ENCODE measurements at regions not wholly inside any gene's neighbourhood (a gene's known extent, or its start where the extent isn't known, plus 50 kb on each side); places are given as distances from the start of the nearest gene placed in this dataset.

GRCh38 chr17:54063639-54064038, 240.9 kb downstream of the KIF2B start:
- TF ChIP-seq GATA2 (IDR thresholded peaks at IDR 0.05; ENCODE audit: low read depth, low read length) (no peak), GATA3 (IDR thresholded peaks at IDR 0.05; ENCODE audit: low read depth, low read length) (no peak)

- TF ChIP-seq GATA2 (IDR thresholded peaks at IDR 0.05; ENCODE audit: low read depth, low read length) (no peak), GATA3 (IDR thresholded peaks at IDR 0.05; ENCODE audit: low read depth, low read length) (no peak)
These were observed 262.3 kb downstream of the KIF2B start for GRCh38 chr17:54085020-54085419.

GRCh38 chr17:54085934-54086333, 263.2 kb downstream of the KIF2B start:
- TF ChIP-seq GATA2 (IDR thresholded peaks at IDR 0.05; ENCODE audit: low read depth, low read length), result no peak
- TF ChIP-seq GATA3 (IDR thresholded peaks at IDR 0.05; ENCODE audit: low read depth, low read length), result no peak

GRCh38 chr17:54096216-54096615, 273.5 kb downstream of the KIF2B start:
- TF ChIP-seq GATA3 (IDR thresholded peaks at IDR 0.05; ENCODE audit: low read depth, low read length), result no peak
- no peak for TF ChIP-seq GATA2 (IDR thresholded peaks at IDR 0.05; ENCODE audit: low read depth, low read length)

GRCh38 chr17:54099221-54099620, 276.5 kb downstream of the KIF2B start:
- TF ChIP-seq GATA3 (IDR thresholded peaks at IDR 0.05; ENCODE audit: low read depth, low read length) (no peak), GATA2 (IDR thresholded peaks at IDR 0.05; ENCODE audit: low read depth, low read length) (no peak)

- no peak for TF ChIP-seq GATA3 (IDR thresholded peaks at IDR 0.05; ENCODE audit: low read depth, low read length)
- no peak for TF ChIP-seq GATA2 (IDR thresholded peaks at IDR 0.05; ENCODE audit: low read depth, low read length)
These were observed 279.5 kb downstream of the KIF2B start for GRCh38 chr17:54102246-54102645.

- no peak for TF ChIP-seq GATA2 (IDR thresholded peaks at IDR 0.05; ENCODE audit: low read depth, low read length)
- no peak for TF ChIP-seq GATA3 (IDR thresholded peaks at IDR 0.05; ENCODE audit: low read depth, low read length)
These were observed 288.8 kb downstream of the KIF2B start for GRCh38 chr17:54111576-54111975.

GRCh38 chr17:54117452-54117851, 294.7 kb downstream of the KIF2B start:
- TF ChIP-seq GATA3 (IDR thresholded peaks at IDR 0.05; ENCODE audit: low read depth, low read length) (no peak), GATA2 (IDR thresholded peaks at IDR 0.05; ENCODE audit: low read depth, low read length) (no peak)

GRCh38 chr17:54124456-54124855, 301.7 kb downstream of the KIF2B start:
- TF ChIP-seq GATA2 (IDR thresholded peaks at IDR 0.05; ENCODE audit: low read depth, low read length) (no peak), GATA3 (IDR thresholded peaks at IDR 0.05; ENCODE audit: low read depth, low read length) (no peak)

GRCh38 chr17:54153423-54153822, 330.7 kb downstream of the KIF2B start:
- TF ChIP-seq GATA3 (IDR thresholded peaks at IDR 0.05; ENCODE audit: low read depth, low read length), result no peak
- no peak for TF ChIP-seq GATA2 (IDR thresholded peaks at IDR 0.05; ENCODE audit: low read depth, low read length)

GRCh38 chr17:54157542-54157941, 334.8 kb downstream of the KIF2B start:
- TF ChIP-seq GATA3 (IDR thresholded peaks at IDR 0.05; ENCODE audit: low read depth, low read length) (no peak), GATA2 (IDR thresholded peaks at IDR 0.05; ENCODE audit: low read depth, low read length) (no peak)

GRCh38 chr17:54172096-54172984, 349.6 kb downstream of the KIF2B start:
- no peak for TF ChIP-seq GATA2 (IDR thresholded peaks at IDR 0.05; ENCODE audit: low read depth, low read length)
- TF ChIP-seq GATA3 (IDR thresholded peaks at IDR 0.05; ENCODE audit: low read depth, low read length), result no peak

- TF ChIP-seq GATA2 (IDR thresholded peaks at IDR 0.05; ENCODE audit: low read depth, low read length), result no peak
- no peak for TF ChIP-seq GATA3 (IDR thresholded peaks at IDR 0.05; ENCODE audit: low read depth, low read length)
These were observed 350.2 kb downstream of the KIF2B start for GRCh38 chr17:54172985-54173316.

- TF ChIP-seq GATA2 (IDR thresholded peaks at IDR 0.05; ENCODE audit: low read depth, low read length), result no peak
- no peak for TF ChIP-seq GATA3 (IDR thresholded peaks at IDR 0.05; ENCODE audit: low read depth, low read length)
These were observed 355.0 kb downstream of the KIF2B start for GRCh38 chr17:54177606-54178308.

- TF ChIP-seq GATA3 (IDR thresholded peaks at IDR 0.05; ENCODE audit: low read depth, low read length) (no peak), GATA2 (IDR thresholded peaks at IDR 0.05; ENCODE audit: low read depth, low read length) (no peak)
These were observed 358.2 kb downstream of the KIF2B start for GRCh38 chr17:54180950-54181349.
